ENCODE measurements at regions not wholly inside any gene's neighbourhood (a gene's known extent, or its start where the extent isn't known, plus 50 kb on each side); places are given as distances from the start of the nearest gene placed in this dataset.

GRCh38 chr4:126772662-126773061, 860.1 kb upstream of the INTU start:
- TF ChIP-seq TOX (CRISPR knock-in tag; IDR thresholded peaks at IDR 0.05; ENCODE audit: borderline replicate concordance) = no peak
- TF ChIP-seq ZFP3 (CRISPR knock-in tag; IDR thresholded peaks at IDR 0.05) = no peak
- no peak for TF ChIP-seq RARB (CRISPR knock-in tag; IDR thresholded peaks at IDR 0.05)
- TF ChIP-seq POU6F1 (CRISPR knock-in tag; IDR thresholded peaks at IDR 0.05; ENCODE audit: borderline replicate concordance, low read depth) = no peak
- TF ChIP-seq TCF4 (CRISPR knock-in tag; IDR thresholded peaks at IDR 0.05; ENCODE audit: borderline replicate concordance) = no peak
- no peak for TF ChIP-seq ZNF8 (CRISPR knock-in tag; IDR thresholded peaks at IDR 0.05)
- TF ChIP-seq ZFP30 (CRISPR knock-in tag; IDR thresholded peaks at IDR 0.05) = no peak
- TF ChIP-seq CSDC2 (CRISPR knock-in tag; IDR thresholded peaks at IDR 0.05) = no peak
- no peak for TF ChIP-seq ISL1 (CRISPR knock-in tag; IDR thresholded peaks at IDR 0.05)
